AG09319 (cell line): ENCODE measurements at regions not wholly inside any gene's neighbourhood (a gene's known extent, or its start where the extent isn't known, plus 50 kb on each side); places are given as distances from the start of the nearest gene placed in this dataset.

Experiments used
- DNase-seq: peaks from one replicate; pipeline ENCODE4 v3.0.0-alpha.2; 2010; ENCODE audit warnings: low read depth; ENCODE audit errors: extremely low read depth
- CTCF ChIP-seq: IDR thresholded peaks from 2 replicates; pipeline ENCODE4 v1.5.1; 2011; ENCODE audit warnings: low read depth, mild to moderate bottlenecking, inconsistent platforms, low read length, moderate library complexity

- DNase-seq = no peak
- no peak for TF ChIP-seq CTCF
Observed at GRCh38 chr12:115898670-115899069, 378.8 kb downstream of the MED13L start.

GRCh38 chr12:115897729-115898128, 379.8 kb downstream of the MED13L start:
- no peak for TF ChIP-seq CTCF
- DNase-seq = no peak

- peak; percentile 20 for TF ChIP-seq CTCF
- DNase-seq = no peak
Observed at GRCh38 chr12:115895247-115895646, 382.2 kb downstream of the MED13L start.

- TF ChIP-seq CTCF = no peak
- no peak for DNase-seq
Observed at GRCh38 chr12:115891556-115892164, 385.8 kb downstream of the MED13L start.

- no peak for TF ChIP-seq CTCF
- DNase-seq = no peak
Observed at GRCh38 chr12:115886666-115887065, 390.8 kb downstream of the MED13L start.

- no peak for TF ChIP-seq CTCF
- DNase-seq = no peak
Observed at GRCh38 chr12:115885040-115885690, 392.3 kb downstream of the MED13L start.

GRCh38 chr12:115882936-115883335, 394.6 kb downstream of the MED13L start:
- TF ChIP-seq CTCF = no peak
- no peak for DNase-seq
